ENCODE measurements at regions not wholly inside any gene's neighbourhood (a gene's known extent, or its start where the extent isn't known, plus 50 kb on each side); places are given as distances from the start of the nearest gene placed in this dataset.

DNA sequence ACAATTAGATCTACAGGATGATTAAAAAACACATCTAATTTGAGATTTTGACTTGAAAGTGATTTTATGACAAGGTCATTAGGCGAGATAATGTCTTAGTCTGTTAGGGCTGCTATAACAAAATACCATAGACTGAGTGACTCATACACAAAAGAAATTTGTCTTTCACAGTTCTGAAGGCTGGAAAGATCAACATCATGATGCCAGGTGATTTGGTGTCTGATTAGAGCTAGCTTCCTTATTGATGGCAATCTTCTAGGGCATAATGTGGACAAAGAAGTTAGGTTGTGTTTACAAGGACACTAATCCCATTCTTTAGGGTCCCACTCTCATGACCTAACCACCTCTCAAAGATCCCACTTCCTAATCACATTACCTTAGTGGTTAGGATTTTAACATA is 256.7 kb downstream of the TUSC1 start:
- H2AFZ ChIP-seq (ENCODE audit: low read length), result no peak overlapping the region
- no peaks in the 10 kb centered on the region for H3K4me1 ChIP-seq (ENCODE audit: control insufficient read depth, extremely low read depth, insufficient read depth, low read length)
- H3K9ac ChIP-seq (ENCODE audit: insufficient read depth, low read length), result no peak overlapping the region
- H3K27ac ChIP-seq (ENCODE audit: insufficient read depth, low read length), result no peak overlapping the region
- H3K36me3 ChIP-seq (ENCODE audit: control insufficient read depth, insufficient read depth, low read length), result no peaks in the 10 kb centered on the region
- H4K20me1 ChIP-seq (ENCODE audit: control insufficient read depth, extremely low read depth, insufficient read depth, low read length), result no peaks in the 10 kb centered on the region
- H3K4me2 ChIP-seq (ENCODE audit: extremely low read depth, insufficient read depth, low read length), result no peak overlapping the region
- no peaks in the 10 kb centered on the region for H3K27me3 ChIP-seq (ENCODE audit: control insufficient read depth, insufficient read depth, low read length)
- no peaks in the 10 kb centered on the region for H3K79me2 ChIP-seq (ENCODE audit: control insufficient read depth, insufficient read depth, low read length)
- no peak overlapping the region for H3K4me3 ChIP-seq (replicated peaks in 1 of 4; ENCODE audit: control extremely low read depth in 1 of 4, insufficient read depth in 1 of 4, low read depth in 3 of 4, low read length in 4 of 4)
- H3K9me3 ChIP-seq (ENCODE audit: control insufficient read depth, insufficient read depth, low read depth, low read length), result no peaks in the 10 kb centered on the region
- no peak for DNase-seq (ENCODE audit: low read depth in 2 of 2)
- TF ChIP-seq CTCF (conservative IDR thresholded peaks at IDR 0.05 in 1 of 2, IDR thresholded peaks at IDR 0.05 in 1 of 2; ENCODE audit: low read depth in 1 of 2, low read length in 2 of 2) (no peak), EZH2 (IDR thresholded peaks at IDR 0.05; ENCODE audit: low read length, missing control alignments) (no peak)

GRCh38 chr9:25418974-25419373 is 259.3 kb downstream of the TUSC1 start:
- Histone ChIP-seq H3K79me2 (ENCODE audit: control insufficient read depth, insufficient read depth, low read length) (no peaks in the 10 kb centered on the region), H3K4me3 (replicated peaks in 1 of 4; ENCODE audit: control extremely low read depth in 1 of 4, insufficient read depth in 1 of 4, low read depth in 3 of 4, low read length in 4 of 4) (no peak overlapping the region), H2AFZ (ENCODE audit: low read length) (no peak overlapping the region), H4K20me1 (ENCODE audit: control insufficient read depth, extremely low read depth, insufficient read depth, low read length) (no peaks in the 10 kb centered on the region), H3K27ac (ENCODE audit: insufficient read depth, low read length) (no peak overlapping the region), H3K4me2 (ENCODE audit: extremely low read depth, insufficient read depth, low read length) (no peak overlapping the region), H3K36me3 (ENCODE audit: control insufficient read depth, insufficient read depth, low read length) (no peaks in the 10 kb centered on the region), H3K4me1 (ENCODE audit: control insufficient read depth, extremely low read depth, insufficient read depth, low read length) (no peaks in the 10 kb centered on the region), H3K9me3 (ENCODE audit: control insufficient read depth, insufficient read depth, low read depth, low read length) (no peaks in the 10 kb centered on the region), H3K9ac (ENCODE audit: insufficient read depth, low read length) (no peak overlapping the region), H3K27me3 (ENCODE audit: control insufficient read depth, insufficient read depth, low read length) (no peaks in the 10 kb centered on the region)
- no peak for TF ChIP-seq EZH2 (IDR thresholded peaks at IDR 0.05; ENCODE audit: low read length, missing control alignments)
- TF ChIP-seq CTCF (conservative IDR thresholded peaks at IDR 0.05 in 1 of 2, IDR thresholded peaks at IDR 0.05 in 1 of 2; ENCODE audit: low read depth in 1 of 2, low read length in 2 of 2), result no peak
- DNase-seq (ENCODE audit: low read depth in 2 of 2), result peak in 1 of 2 donors; percentile 1

GRCh38 chr9:25415718-25416117 is 262.5 kb downstream of the TUSC1 start:
- no peaks in the 10 kb centered on the region for H4K20me1 ChIP-seq (ENCODE audit: control insufficient read depth, extremely low read depth, insufficient read depth, low read length)
- H3K79me2 ChIP-seq (ENCODE audit: control insufficient read depth, insufficient read depth, low read length), result no peaks in the 10 kb centered on the region
- no peak overlapping the region for H3K27ac ChIP-seq (ENCODE audit: insufficient read depth, low read length)
- H3K36me3 ChIP-seq (ENCODE audit: control insufficient read depth, insufficient read depth, low read length), result no peaks in the 10 kb centered on the region
- no peak for DNase-seq (ENCODE audit: low read depth in 2 of 2)
- no peak overlapping the region for H3K4me2 ChIP-seq (ENCODE audit: extremely low read depth, insufficient read depth, low read length)
- no peaks in the 10 kb centered on the region for H3K9me3 ChIP-seq (ENCODE audit: control insufficient read depth, insufficient read depth, low read depth, low read length)
- H3K4me1 ChIP-seq (ENCODE audit: control insufficient read depth, extremely low read depth, insufficient read depth, low read length), result no peaks in the 10 kb centered on the region
- H3K4me3 ChIP-seq (replicated peaks in 1 of 4; ENCODE audit: control extremely low read depth in 1 of 4, insufficient read depth in 1 of 4, low read depth in 3 of 4, low read length in 4 of 4), result no peak overlapping the region
- H3K27me3 ChIP-seq (ENCODE audit: control insufficient read depth, insufficient read depth, low read length), result no peaks in the 10 kb centered on the region
- H2AFZ ChIP-seq (ENCODE audit: low read length), result no peak overlapping the region
- no peak overlapping the region for H3K9ac ChIP-seq (ENCODE audit: insufficient read depth, low read length)
- no peak for TF ChIP-seq EZH2 (IDR thresholded peaks at IDR 0.05; ENCODE audit: low read length, missing control alignments)
- no peak for TF ChIP-seq CTCF (conservative IDR thresholded peaks at IDR 0.05 in 1 of 2, IDR thresholded peaks at IDR 0.05 in 1 of 2; ENCODE audit: low read depth in 1 of 2, low read length in 2 of 2)
